GM18505 (cell line): ENCODE measurements at regions not wholly inside any gene's neighbourhood (a gene's known extent, or its start where the extent isn't known, plus 50 kb on each side); places are given as distances from the start of the nearest gene placed in this dataset.
"Not testable (repeated sequence)": the region's sequence is repeated elsewhere in the genome, so short reads cannot be mapped to it uniquely, and the experiment has no call there.

Experiments used
- ATAC-seq: cut with Tn5 transposase; IDR thresholded peaks from one replicate; pipeline ENCODE4 v1.9.1; 2021; ENCODE audit not compliant: unreplicated experiment
- POLR2A ChIP-seq: IDR thresholded peaks from 4 replicates; pipeline ENCODE4 v1.6.1; 2011; ENCODE audit warnings: borderline replicate concordance; ENCODE audit not compliant: insufficient read depth, insufficient read length; ENCODE audit errors: extremely low read depth

GRCh38 chr6:16832043-16832567 lies 70.8 kb upstream of the ATXN1 start:
- no peak for ATAC-seq
- TF ChIP-seq POLR2A = no peak

GRCh38 chr6:16831136-16831535 lies 69.9 kb upstream of the ATXN1 start:
- no peak for TF ChIP-seq POLR2A
- ATAC-seq = no peak

GRCh38 chr6:16828058-16828457 lies 66.8 kb upstream of the ATXN1 start:
- no peak for ATAC-seq
- no peak for TF ChIP-seq POLR2A

GRCh38 chr6:16827627-16828026 lies 66.4 kb upstream of the ATXN1 start:
- no peak for TF ChIP-seq POLR2A
- no peak for ATAC-seq

GRCh38 chr6:16825784-16826183 lies 64.5 kb upstream of the ATXN1 start:
- ATAC-seq = no peak
- no peak for TF ChIP-seq POLR2A

- TF ChIP-seq POLR2A = no peak
- no peak for ATAC-seq
Measured at GRCh38 chr6:16824845-16825685, 63.8 kb upstream of the ATXN1 start.

- no peak for ATAC-seq
Measured at GRCh38 chr6:16823718-16824352, 62.6 kb upstream of the ATXN1 start.

GRCh38 chr6:16822975-16823717 lies 61.9 kb upstream of the ATXN1 start:
- ATAC-seq = no peak
- no peak for TF ChIP-seq POLR2A

More at GRCh38 chr6:16823718-16824352, 62.6 kb upstream of the ATXN1 start:
- TF ChIP-seq POLR2A = no peak

- no peak for TF ChIP-seq POLR2A
- ATAC-seq = no peak
Measured at GRCh38 chr6:16822529-16822928, 61.3 kb upstream of the ATXN1 start.

- no peak for ATAC-seq
- no peak for TF ChIP-seq POLR2A
Measured at GRCh38 chr6:16821834-16822264, 60.6 kb upstream of the ATXN1 start.

GRCh38 chr6:16820262-16820661 lies 59.0 kb upstream of the ATXN1 start:
- ATAC-seq = not testable (repeated sequence)

GRCh38 chr6:16819752-16820151 lies 58.5 kb upstream of the ATXN1 start:
- TF ChIP-seq POLR2A = no peak
- no peak for ATAC-seq

GRCh38 chr6:16818992-16819626 lies 57.8 kb upstream of the ATXN1 start:
- no peak for TF ChIP-seq POLR2A
- ATAC-seq = no peak
